Stomach (tissue), 8 donors: ENCODE measurements at regions not wholly inside any gene's neighbourhood (a gene's known extent, or its start where the extent isn't known, plus 50 kb on each side); places are given as distances from the start of the nearest gene placed in this dataset.

Experiments
- DNase-seq, 2 donors: peaks; one replicate each; pipeline versions ENCODE4 v3.0.0 to v3.0.0-alpha.2; 2013 to 2019
- H3K27ac ChIP-seq, 5 donors: fragments of 200-600 bp in 4 of 5; sonication (generic) in 4 of 5; one replicate each; pipeline ENCODE4 v1.5.1; 2013 to 2019; ENCODE audit warnings: mild to moderate bottlenecking in 1 of 5, moderate library complexity in 1 of 5
- H3K27me3 ChIP-seq, 3 donors: fragments of 200-600 bp; sonication (generic); one replicate each; pipeline ENCODE4 v1.5.1; 2017 to 2019; ENCODE audit warnings: mixed run types in 1 of 3
- H3K36me3 ChIP-seq, 4 donors: fragments of 200-600 bp; sonication (generic); 1 replicate in 3 of 4; 2 replicates in 1 of 4; pipeline ENCODE4 v1.5.1; 2016 to 2019
- H3K4me1 ChIP-seq, 4 donors: fragments of 200-600 bp; sonication (generic); one replicate each; pipeline ENCODE4 v1.5.1; 2016 to 2019
- H3K4me3 ChIP-seq, 4 donors: fragments of 200-600 bp; sonication (generic) in 3 of 4; one replicate each; pipeline ENCODE4 v1.5.1; 2016 to 2019; ENCODE audit warnings: mild to moderate bottlenecking in 1 of 4
- H3K9me3 ChIP-seq, 4 donors: fragments of 200-600 bp; sonication (generic); one replicate each; pipeline ENCODE4 v1.5.1; 2016 to 2019
- EP300 ChIP-seq: sonication (generic); formaldehyde crosslinking; IDR thresholded peaks from one replicate; pipeline ENCODE4 v1.6.1; 2017; ENCODE audit warnings: antibody characterized with exemption
- POLR2A ChIP-seq, 4 donors: fragments of 450-650 bp; IDR thresholded peaks; one replicate each; pipeline ENCODE4 v1.6.1; 2016; ENCODE audit warnings: antibody characterized with exemption in 4 of 4, control low read depth in 2 of 4, mild to moderate bottlenecking in 1 of 4, moderate library complexity in 1 of 4
- POLR2AphosphoS5 ChIP-seq, 3 donors: sonication (generic); formaldehyde crosslinking; IDR thresholded peaks; one replicate each; pipeline ENCODE4 v1.6.1; 2016; ENCODE audit warnings: antibody characterized with exemption in 3 of 3
- WGBS, 5 donors: extraction: QIAGEN DNeasy Blood & Tissue Kit in 3 of 5; methylation state at CpG; one replicate each; pipeline versions ENCODE4 v1.1.5 to v1.1.7; 2013 to 2018; 5-methylcytosine and 5-hydroxymethylcytosine counted together
- intact Hi-C: fragments of 100-400 bp; cut with DNase I; formaldehyde crosslinking; loops from one replicate; pipeline ENCODE4 v1.15.1; 2023; ENCODE audit warnings: low total_unique reads
- TF ChIP-seq, protein P1 (sequence below), 7 experiments: fragments of 450-650 bp in 4 of 7; fragments of 200-600 bp in 3 of 7; sonication (generic) in 3 of 7; IDR thresholded peaks; one replicate each; pipeline ENCODE4 v1.5.1; 2016 to 2019; ENCODE audit warnings: antibody characterized with exemption in 7 of 7, control low read depth in 2 of 7, mild to moderate bottlenecking in 1 of 7
- donor health status: healthy with polysubstance abuse.
- donor health status: Bipolar disorder and iron deficiency.
- donor health status: healthy.

DNA sequence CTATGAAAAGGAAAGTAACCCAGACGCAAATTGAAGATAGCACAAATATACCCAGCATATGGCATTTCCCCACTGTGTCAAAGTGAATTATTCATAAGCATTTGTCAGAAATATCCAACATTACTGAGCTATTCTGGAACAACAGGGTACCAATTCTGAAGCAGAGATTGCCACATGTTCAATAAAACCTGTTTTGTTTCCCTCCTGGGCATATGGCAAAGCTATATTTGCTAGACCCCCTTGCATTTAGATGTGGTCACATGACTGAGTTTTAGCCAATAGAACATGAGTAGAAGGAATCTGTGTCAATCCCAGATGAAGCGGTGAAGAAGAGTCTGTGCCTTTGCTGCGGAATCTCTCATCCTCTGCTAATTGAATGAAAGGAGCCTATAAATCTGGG, 296.4 kb upstream of the DLGAP1 start:
- TF ChIP-seq POLR2A (IDR thresholded peaks at IDR 0.05) (no peak), EP300 (no peak), POLR2AphosphoS5 (IDR thresholded peaks at IDR 0.05) (no peak)
- TF ChIP-seq, protein P1, sequence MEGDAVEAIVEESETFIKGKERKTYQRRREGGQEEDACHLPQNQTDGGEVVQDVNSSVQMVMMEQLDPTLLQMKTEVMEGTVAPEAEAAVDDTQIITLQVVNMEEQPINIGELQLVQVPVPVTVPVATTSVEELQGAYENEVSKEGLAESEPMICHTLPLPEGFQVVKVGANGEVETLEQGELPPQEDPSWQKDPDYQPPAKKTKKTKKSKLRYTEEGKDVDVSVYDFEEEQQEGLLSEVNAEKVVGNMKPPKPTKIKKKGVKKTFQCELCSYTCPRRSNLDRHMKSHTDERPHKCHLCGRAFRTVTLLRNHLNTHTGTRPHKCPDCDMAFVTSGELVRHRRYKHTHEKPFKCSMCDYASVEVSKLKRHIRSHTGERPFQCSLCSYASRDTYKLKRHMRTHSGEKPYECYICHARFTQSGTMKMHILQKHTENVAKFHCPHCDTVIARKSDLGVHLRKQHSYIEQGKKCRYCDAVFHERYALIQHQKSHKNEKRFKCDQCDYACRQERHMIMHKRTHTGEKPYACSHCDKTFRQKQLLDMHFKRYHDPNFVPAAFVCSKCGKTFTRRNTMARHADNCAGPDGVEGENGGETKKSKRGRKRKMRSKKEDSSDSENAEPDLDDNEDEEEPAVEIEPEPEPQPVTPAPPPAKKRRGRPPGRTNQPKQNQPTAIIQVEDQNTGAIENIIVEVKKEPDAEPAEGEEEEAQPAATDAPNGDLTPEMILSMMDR (IDR thresholded peaks at IDR 0.05) = no peak
- H3K9me3 ChIP-seq = peaks cover 0 to 26% (median 0%) of the 10 kb centered on the region in 4 donors
- H3K27ac ChIP-seq = no peak overlapping the region
- no peaks in the 10 kb centered on the region for H3K36me3 ChIP-seq
- intact Hi-C loops = no loop called here
- H3K4me3 ChIP-seq = no peak overlapping the region
- H3K27me3 ChIP-seq = no peaks in the 10 kb centered on the region
- 83 to 93% (median 89%) methylated on average over 3 of the region's 3 CpGs for WGBS, 5 donors
- no peaks in the 10 kb centered on the region for H3K4me1 ChIP-seq
- no peak for DNase-seq

DNA sequence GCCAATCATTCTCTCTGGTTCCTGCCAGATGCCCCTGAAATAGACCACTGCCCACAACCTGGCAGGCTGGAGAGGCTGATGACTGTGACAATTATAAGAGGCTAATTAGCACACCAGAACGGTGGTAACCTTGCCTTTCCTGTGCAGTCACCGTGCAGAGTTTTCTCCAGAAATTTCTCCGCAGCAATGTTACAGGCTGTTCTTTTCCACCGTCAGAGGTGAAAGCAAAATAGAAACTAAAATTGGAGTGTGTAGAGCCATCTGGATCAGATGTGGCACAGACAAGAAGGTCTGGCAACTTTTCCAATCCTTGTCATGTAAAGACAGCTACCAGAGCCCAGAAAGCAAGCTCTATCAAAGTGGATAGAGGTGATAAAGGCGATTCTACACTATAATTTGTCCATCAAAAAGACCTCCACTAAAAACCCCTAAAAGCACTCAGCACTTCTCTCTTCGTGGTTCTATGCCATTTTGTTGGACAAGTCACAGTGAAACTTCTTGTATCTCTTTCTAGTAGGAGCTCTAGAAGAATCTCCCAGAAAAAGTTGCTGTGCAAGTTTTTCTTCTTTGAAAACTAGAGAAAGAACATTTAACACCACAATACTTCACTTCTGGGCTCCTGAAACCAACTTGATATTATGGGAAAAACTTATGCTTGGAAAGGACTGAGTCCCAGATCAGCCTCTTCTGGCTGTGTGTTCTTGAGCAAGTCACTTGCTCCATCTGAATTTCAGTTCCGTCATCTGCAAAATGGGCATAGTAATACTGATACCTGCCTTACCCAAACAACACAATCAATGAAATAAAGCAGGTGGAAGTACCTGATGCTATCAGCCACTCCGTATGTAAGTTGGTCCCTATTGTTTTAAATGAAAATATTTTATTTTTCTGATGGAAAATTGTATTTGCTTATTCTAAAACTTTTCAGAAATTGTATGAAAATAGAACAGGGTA, 295.6 kb upstream of the DLGAP1 start:
- Histone ChIP-seq H3K27ac (no peak overlapping the region), H3K9me3 (peaks cover 0 to 26% (median 1%) of the 10 kb centered on the region in 4 donors), H3K4me1 (no peaks in the 10 kb centered on the region), H3K36me3 (no peaks in the 10 kb centered on the region), H3K27me3 (no peaks in the 10 kb centered on the region), H3K4me3 (no peak overlapping the region)
- DNase-seq = no peak
- TF ChIP-seq, protein P1 (IDR thresholded peaks at IDR 0.05) = no peak
- no peak for TF ChIP-seq EP300
- TF ChIP-seq POLR2A (IDR thresholded peaks at IDR 0.05) = no peak
- no peak for TF ChIP-seq POLR2AphosphoS5 (IDR thresholded peaks at IDR 0.05)
- intact Hi-C loops = no loop called here
- 76 to 82% (median 78%) methylated on average over 8 of the region's 8 CpGs for WGBS, 5 donors

- 71 to 80% (median 74%) methylated on average over 5 of the region's 5 CpGs for WGBS, 5 donors
- peaks cover 0 to 30% (median 4%) of the 10 kb centered on the region in 4 donors for H3K9me3 ChIP-seq
- H3K36me3 ChIP-seq = no peaks in the 10 kb centered on the region
- TF ChIP-seq EP300 (no peak), POLR2AphosphoS5 (IDR thresholded peaks at IDR 0.05) (no peak), POLR2A (IDR thresholded peaks at IDR 0.05) (no peak)
- TF ChIP-seq, protein P1 (IDR thresholded peaks at IDR 0.05) = no peak
- DNase-seq = no peak
- intact Hi-C loops = no loop called here
- H3K4me3 ChIP-seq = no peak overlapping the region
- H3K4me1 ChIP-seq = no peaks in the 10 kb centered on the region
- no peak overlapping the region for H3K27ac ChIP-seq
- H3K27me3 ChIP-seq = no peaks in the 10 kb centered on the region
Measured at GRCh38 chr18:4748975-4749374, 293.9 kb upstream of the DLGAP1 start.

DNA sequence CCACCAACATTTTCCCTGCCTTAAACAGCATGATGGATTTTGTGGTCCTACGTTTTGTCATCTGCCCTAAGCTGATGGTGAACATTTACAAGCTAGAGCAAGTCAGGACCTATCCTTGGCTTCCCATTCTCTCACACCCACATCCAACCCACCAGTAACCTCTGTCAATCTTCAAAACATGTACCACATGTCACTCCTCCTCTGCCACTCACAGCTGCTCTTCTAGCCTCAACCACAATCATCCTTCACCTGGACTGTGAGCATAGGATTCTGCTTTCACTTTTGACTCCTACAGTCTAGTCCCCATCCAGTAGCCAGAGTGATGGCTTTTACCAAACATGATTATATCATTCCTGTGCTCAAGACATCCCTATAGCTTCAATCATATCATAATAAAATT, 279.8 kb upstream of the DLGAP1 start:
- TF ChIP-seq POLR2AphosphoS5 (IDR thresholded peaks at IDR 0.05) (no peak), POLR2A (IDR thresholded peaks at IDR 0.05) (no peak), EP300 (no peak)
- TF ChIP-seq, protein P1 (IDR thresholded peaks at IDR 0.05) = no peak
- intact Hi-C loops = no loop called here
- H3K9me3 ChIP-seq = peaks cover 0 to under 1% (median 0%) of the 10 kb centered on the region in 4 donors
- 73 to 89% (median 79%) methylated on average over 1 of the region's 1 CpG for WGBS, 5 donors
- no peak overlapping the region for H3K4me3 ChIP-seq
- no peak for DNase-seq
- H3K27ac ChIP-seq = no peak overlapping the region
- H3K36me3 ChIP-seq = no peaks in the 10 kb centered on the region
- H3K4me1 ChIP-seq = no peaks in the 10 kb centered on the region
- H3K27me3 ChIP-seq = no peaks in the 10 kb centered on the region
